Chondrocyte (in vitro differentiated cells): ENCODE measurements at regions not wholly inside any gene's neighbourhood (a gene's known extent, or its start where the extent isn't known, plus 50 kb on each side); places are given as distances from the start of the nearest gene placed in this dataset.

Experiments
- DNase-seq: peaks from one replicate; pipeline ENCODE4 v3.0.0; 2021; ENCODE audit warnings: mixed read lengths, low spot score
- H3K27ac Mint-ChIP-seq: one replicate; pipeline ENCODE4 v1.8.0; 2021; ENCODE audit warnings: mild to moderate bottlenecking, moderate library complexity, mixed read lengths; ENCODE audit not compliant: unreplicated experiment
- H3K27me3 Mint-ChIP-seq: 2 replicates; pipeline ENCODE4 v1.8.0; 2021; ENCODE audit warnings: low read depth, mixed read lengths
- H3K36me3 Mint-ChIP-seq: 2 replicates; pipeline ENCODE4 v1.8.0; 2021; ENCODE audit warnings: low read depth, mixed read lengths
- H3K4me1 Mint-ChIP-seq: 2 replicates; pipeline ENCODE4 v1.8.0; 2021; ENCODE audit warnings: low read depth, mild to moderate bottlenecking, mixed read lengths
- H3K4me3 Mint-ChIP-seq: one replicate; pipeline ENCODE4 v1.8.0; 2021; ENCODE audit warnings: mild to moderate bottlenecking, moderate library complexity, mixed read lengths; ENCODE audit not compliant: unreplicated experiment
- H3K9me3 Mint-ChIP-seq: 2 replicates; pipeline ENCODE4 v1.8.0; 2021; ENCODE audit warnings: low read depth, mixed read lengths
- CTCF ChIP-seq: fragments of 200-600 bp; sonication (generic); IDR thresholded peaks from 2 replicates; pipeline ENCODE4 v1.5.0; 2021; ENCODE audit warnings: antibody characterized with exemption, mild to moderate bottlenecking, moderate library complexity

DNA sequence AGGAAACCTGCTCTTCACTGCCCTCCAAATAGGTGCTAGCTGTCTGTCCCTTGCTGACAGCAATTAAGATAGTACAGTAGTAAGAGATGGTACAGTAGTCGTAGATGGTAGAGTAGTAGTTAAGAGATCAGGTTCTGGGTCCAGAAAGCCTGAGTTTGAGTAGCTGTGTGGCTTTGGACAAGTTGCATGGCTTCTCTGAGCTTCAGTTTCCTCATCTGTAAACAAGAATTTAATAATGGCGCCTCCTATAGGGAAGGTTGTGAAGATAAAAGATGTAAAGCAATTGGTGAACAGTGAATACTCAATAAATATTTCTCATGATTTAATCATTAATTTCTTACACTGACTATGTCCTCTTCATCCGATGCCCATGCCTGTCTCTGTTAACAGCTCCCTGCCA lies 86.9 kb upstream of the BCL6 start:
- H3K9me3 Mint-ChIP-seq = peaks cover 7% of the 10 kb centered on the region
- no peak for TF ChIP-seq CTCF
- H3K36me3 Mint-ChIP-seq = peaks cover 7% of the 10 kb centered on the region
- peaks cover 14% of the 10 kb centered on the region for H3K4me1 Mint-ChIP-seq
- H3K4me3 Mint-ChIP-seq = no peak overlapping the region
- no peak for DNase-seq
- H3K27me3 Mint-ChIP-seq = no peaks in the 10 kb centered on the region
- H3K27ac Mint-ChIP-seq = no peak overlapping the region

- peaks cover 7% of the 10 kb centered on the region for H3K36me3 Mint-ChIP-seq
- H3K27ac Mint-ChIP-seq = no peak overlapping the region
- H3K27me3 Mint-ChIP-seq = no peaks in the 10 kb centered on the region
- H3K4me1 Mint-ChIP-seq = peaks cover 26% of the 10 kb centered on the region
- no peak for DNase-seq
- no peak for TF ChIP-seq CTCF
- H3K9me3 Mint-ChIP-seq = peaks cover 7% of the 10 kb centered on the region
- H3K4me3 Mint-ChIP-seq = no peak overlapping the region
These were observed 88.1 kb upstream of the BCL6 start for GRCh38 chr3:187833375-187833774.

- Mint-ChIP-seq H3K27ac (no peak overlapping the region), H3K36me3 (peaks cover 7% of the 10 kb centered on the region), H3K27me3 (no peaks in the 10 kb centered on the region), H3K4me3 (no peak overlapping the region), H3K9me3 (peaks cover 7% of the 10 kb centered on the region), H3K4me1 (peaks cover 32% of the 10 kb centered on the region)
- TF ChIP-seq CTCF = no peak
- no peak for DNase-seq
These were observed 88.7 kb upstream of the BCL6 start for GRCh38 chr3:187833799-187834578.

- H3K4me3 Mint-ChIP-seq = no peak overlapping the region
- TF ChIP-seq CTCF = no peak
- H3K4me1 Mint-ChIP-seq = peaks cover 47% of the 10 kb centered on the region
- H3K36me3 Mint-ChIP-seq = peaks cover 4% of the 10 kb centered on the region
- no peaks in the 10 kb centered on the region for H3K27me3 Mint-ChIP-seq
- H3K9me3 Mint-ChIP-seq = peaks cover 7% of the 10 kb centered on the region
- no peak for DNase-seq
- H3K27ac Mint-ChIP-seq = peak overlapping the region; percentile 82
These were observed 91.8 kb upstream of the BCL6 start for GRCh38 chr3:187836823-187837770.

DNA sequence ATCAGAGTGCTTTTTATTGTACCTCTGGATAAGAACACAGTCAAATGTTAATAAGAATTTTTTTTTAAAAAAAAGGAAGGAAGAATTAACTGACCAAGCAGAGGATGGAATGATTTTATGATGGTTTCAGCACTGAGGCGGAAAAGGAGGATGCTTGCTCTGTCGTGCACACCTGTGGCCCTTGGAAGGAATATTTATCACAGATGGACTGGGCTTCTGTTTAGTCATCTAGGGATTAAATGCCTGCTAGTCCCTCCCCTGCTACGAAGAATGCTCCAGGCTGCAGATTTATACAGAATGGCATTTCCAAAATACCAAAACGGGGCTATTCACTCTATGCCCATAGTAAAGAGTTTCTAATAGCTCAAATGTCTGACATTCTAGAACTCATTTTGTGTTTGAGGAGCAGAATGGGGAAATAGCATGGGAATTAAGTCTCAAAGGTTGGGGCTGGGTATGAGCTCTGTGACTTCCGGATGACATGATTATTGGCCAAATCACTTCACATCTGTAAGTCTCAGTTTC lies 92.8 kb upstream of the BCL6 start:
- H3K9me3 Mint-ChIP-seq = peaks cover 7% of the 10 kb centered on the region
- H3K27me3 Mint-ChIP-seq = no peaks in the 10 kb centered on the region
- no peak for DNase-seq
- peaks cover 4% of the 10 kb centered on the region for H3K36me3 Mint-ChIP-seq
- no peak overlapping the region for H3K4me3 Mint-ChIP-seq
- no peak for TF ChIP-seq CTCF
- H3K4me1 Mint-ChIP-seq = peaks cover 47% of the 10 kb centered on the region
- peak overlapping the region; percentile 82 for H3K27ac Mint-ChIP-seq
